GM11168 (cell line): ENCODE measurements at regions not wholly inside any gene's neighbourhood (a gene's known extent, or its start where the extent isn't known, plus 50 kb on each side); places are given as distances from the start of the nearest gene placed in this dataset.
"Not testable (repeated sequence)": the region's sequence is repeated elsewhere in the genome, so short reads cannot be mapped to it uniquely, and the experiment has no call there.

ENCODE experiments used
- in situ Hi-C: fragments of 300-500 bp; cut with MboI; formaldehyde crosslinking; loops from one replicate; pipeline ENCODE4 v1.12.0; 2022; ENCODE audit warnings: low sequenced_read_pairs; ENCODE audit not compliant: unreplicated experiment

- in situ Hi-C loops, result no loop called here
Observed at GRCh38 chr1:99361406-99361805, 97.1 kb downstream of the PLPPR4 start.

GRCh38 chr1:99363531-99363930, 99.2 kb downstream of the PLPPR4 start:
- in situ Hi-C loops, result no loop called here

- in situ Hi-C loops, result no loop called here
Observed at GRCh38 chr1:99365141-99365540, 100.8 kb downstream of the PLPPR4 start.

- in situ Hi-C loops, result no loop called here
Observed at GRCh38 chr1:99365545-99365944, 101.3 kb downstream of the PLPPR4 start.

- in situ Hi-C loops, result no loop called here
Observed at GRCh38 chr1:99369154-99369553, 104.9 kb downstream of the PLPPR4 start.

- in situ Hi-C loops, result no loop called here
Observed at GRCh38 chr1:99370476-99370875, 106.2 kb downstream of the PLPPR4 start.

- in situ Hi-C loops, result no loop called here
Observed at GRCh38 chr1:99371413-99371812, 107.1 kb downstream of the PLPPR4 start.

GRCh38 chr1:99374109-99374508, 109.8 kb downstream of the PLPPR4 start:
- in situ Hi-C loops, result no loop called here

GRCh38 chr1:99374693-99375092, 110.4 kb downstream of the PLPPR4 start:
- in situ Hi-C loops, result not testable (repeated sequence)

GRCh38 chr1:99384021-99384420, 119.7 kb downstream of the PLPPR4 start:
- in situ Hi-C loops, result no loop called here

- in situ Hi-C loops, result no loop called here
Observed at GRCh38 chr1:99385852-99386251, 121.6 kb downstream of the PLPPR4 start.

GRCh38 chr1:99396389-99396788, 132.1 kb downstream of the PLPPR4 start:
- in situ Hi-C loops, result no loop called here

GRCh38 chr1:99397029-99397428, 132.7 kb downstream of the PLPPR4 start:
- in situ Hi-C loops, result no loop called here

GRCh38 chr1:99397863-99398262, 133.6 kb downstream of the PLPPR4 start:
- in situ Hi-C loops, result no loop called here

- in situ Hi-C loops, result not testable (repeated sequence)
Observed at GRCh38 chr1:99401556-99401955, 137.3 kb downstream of the PLPPR4 start.

- in situ Hi-C loops, result not testable (repeated sequence)
Observed at GRCh38 chr1:99404399-99404798, 140.1 kb downstream of the PLPPR4 start.

GRCh38 chr1:99405325-99405724, 141.0 kb downstream of the PLPPR4 start:
- in situ Hi-C loops, result not testable (repeated sequence)

- in situ Hi-C loops, result no loop called here
Observed at GRCh38 chr1:99407018-99407417, 142.7 kb downstream of the PLPPR4 start.

- in situ Hi-C loops, result no loop called here
Observed at GRCh38 chr1:99424087-99424486, 159.8 kb downstream of the PLPPR4 start.

- in situ Hi-C loops, result no loop called here
Observed at GRCh38 chr1:99429754-99430153, 165.5 kb downstream of the PLPPR4 start.

GRCh38 chr1:99438656-99439230, 174.5 kb downstream of the PLPPR4 start:
- in situ Hi-C loops, result no loop called here

- in situ Hi-C loops, result no loop called here
Observed at GRCh38 chr1:99439433-99440075, 175.3 kb downstream of the PLPPR4 start.
